RPMI8226 (cell line): ENCODE measurements at regions not wholly inside any gene's neighbourhood (a gene's known extent, or its start where the extent isn't known, plus 50 kb on each side); places are given as distances from the start of the nearest gene placed in this dataset.

ENCODE experiments used
- DNase-seq: peaks from one replicate; pipeline ENCODE4 v3.0.0-alpha.2; 2015

GRCh38 chr11:29296680-29297079, 720.1 kb downstream of the KCNA4 start:
- no peak for DNase-seq

GRCh38 chr11:29293825-29294224, 723.0 kb downstream of the KCNA4 start:
- DNase-seq: peak; percentile 9

DNA sequence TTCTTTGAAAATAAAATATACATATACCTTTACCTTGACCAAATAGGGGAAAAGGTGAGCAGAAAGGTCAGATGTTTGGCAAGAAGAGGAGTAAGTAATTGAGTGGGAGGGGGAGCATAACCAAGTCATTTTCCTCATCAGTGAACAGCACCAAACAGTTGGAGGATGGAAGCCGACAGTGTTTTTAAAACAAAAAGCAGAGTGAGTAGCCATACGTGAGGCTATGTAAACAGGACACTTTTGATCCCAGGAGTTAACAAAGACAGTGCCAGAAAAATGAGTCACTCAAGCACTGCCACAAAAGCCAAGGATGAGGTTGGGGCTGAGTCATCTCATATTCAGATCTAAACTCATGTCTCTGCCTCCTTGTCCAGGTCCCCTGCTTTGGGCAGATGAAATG, 734.7 kb downstream of the KCNA4 start:
- no peak for DNase-seq

DNA sequence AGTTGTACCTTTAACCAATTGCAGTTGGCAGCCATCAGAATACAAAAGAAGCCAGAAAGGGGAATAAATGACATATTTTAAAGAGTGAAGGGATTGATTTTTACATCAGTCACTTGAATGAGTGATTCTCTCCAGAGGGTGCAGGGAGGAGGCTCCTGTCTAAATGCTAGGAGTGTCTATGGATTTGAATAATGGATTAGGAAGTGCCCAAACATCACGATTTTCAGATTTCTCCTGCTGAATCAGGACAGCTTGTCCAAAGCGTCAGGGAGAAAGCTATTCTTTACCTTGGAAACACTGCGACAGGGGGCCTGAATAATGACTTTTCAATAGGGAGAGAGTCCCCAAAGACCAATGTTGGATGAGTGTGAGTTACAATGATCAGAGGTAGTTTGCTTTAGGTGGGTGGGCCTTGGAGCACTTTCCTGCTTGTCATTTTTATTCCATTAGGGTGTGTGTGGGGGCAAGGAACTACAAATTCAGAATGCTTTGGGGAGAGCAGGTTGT, 735.5 kb downstream of the KCNA4 start:
- no peak for DNase-seq

GRCh38 chr11:29280452-29280851, 736.4 kb downstream of the KCNA4 start:
- no peak for DNase-seq

DNA sequence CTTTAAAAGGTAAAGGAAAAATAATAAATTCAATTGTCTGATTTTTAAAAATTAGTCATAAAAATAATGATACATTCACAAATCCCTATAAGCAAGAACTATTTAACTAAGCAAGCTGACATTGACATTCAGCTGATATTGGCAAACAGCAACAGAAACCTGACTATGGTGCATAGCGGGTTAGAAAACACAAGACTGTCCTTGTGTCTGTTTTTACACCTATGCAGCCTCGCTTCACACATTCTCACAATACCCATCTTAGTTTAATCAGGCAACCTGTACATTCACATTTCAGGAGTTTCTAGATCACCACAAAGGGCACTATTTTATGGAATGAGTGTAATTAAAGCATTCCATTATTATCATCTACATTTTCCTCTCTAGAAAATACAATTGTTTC, 737.1 kb downstream of the KCNA4 start:
- no peak for DNase-seq

DNA sequence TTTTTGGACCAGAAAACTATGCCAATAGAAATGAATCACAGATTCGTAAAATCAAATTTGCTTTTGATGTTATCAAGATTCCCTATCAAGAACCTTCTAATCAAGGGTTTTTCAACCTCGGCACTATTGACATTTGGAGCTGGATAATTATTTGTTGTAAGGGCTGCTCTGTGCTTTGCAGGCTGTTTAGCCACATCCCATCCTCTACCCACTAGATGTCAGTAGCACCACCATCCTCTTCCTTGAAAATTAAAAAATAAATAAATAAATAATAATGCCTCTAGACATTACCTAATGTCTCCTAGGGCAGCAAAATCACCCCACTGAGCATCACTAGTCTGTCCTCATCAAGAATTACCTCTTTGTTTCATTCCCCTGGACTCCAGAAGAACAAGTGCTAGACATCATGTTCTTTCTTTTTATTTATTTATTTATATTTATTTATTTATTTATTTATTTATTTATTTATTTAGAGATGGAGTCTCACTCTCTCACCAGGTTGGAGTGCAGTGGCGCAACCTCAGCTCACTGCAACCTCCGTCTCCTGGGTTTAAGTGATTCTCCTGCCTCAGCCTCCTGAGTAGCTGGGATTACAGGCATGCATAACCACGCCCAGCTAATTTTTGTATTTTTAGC, 744.7 kb downstream of the KCNA4 start:
- DNase-seq: no peak

- no peak for DNase-seq
Measured at GRCh38 chr11:29271616-29272015, 745.2 kb downstream of the KCNA4 start.

- no peak for DNase-seq
Measured at GRCh38 chr11:29268733-29269132, 748.1 kb downstream of the KCNA4 start.

- DNase-seq: no peak
Measured at GRCh38 chr11:29265792-29266191, 751.0 kb downstream of the KCNA4 start.

- no peak for DNase-seq
Measured at GRCh38 chr11:29265381-29265780, 751.4 kb downstream of the KCNA4 start.

GRCh38 chr11:29263971-29264682, 752.7 kb downstream of the KCNA4 start:
- DNase-seq: no peak

DNA sequence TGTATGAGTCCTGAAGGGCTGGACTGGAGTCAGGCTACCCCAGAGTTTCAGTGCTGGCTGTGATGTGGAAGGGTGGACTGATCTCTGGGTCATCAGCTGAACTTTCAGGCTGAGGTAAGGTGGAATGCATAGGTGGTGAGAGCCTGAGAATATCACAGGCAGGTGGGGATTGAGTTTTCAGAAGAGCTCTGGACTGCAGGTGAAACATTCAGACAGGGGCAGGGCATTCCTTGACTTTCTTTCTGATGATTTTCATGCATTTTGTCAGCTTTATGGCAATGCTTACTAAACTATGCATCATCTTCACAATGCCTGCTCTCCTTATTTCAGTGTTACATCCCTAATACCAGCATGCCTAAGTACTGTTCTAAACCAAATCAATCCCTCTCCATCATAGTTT, 755.0 kb downstream of the KCNA4 start:
- no peak for DNase-seq

GRCh38 chr11:29260939-29261705, 755.7 kb downstream of the KCNA4 start:
- no peak for DNase-seq

GRCh38 chr11:29258411-29258810, 758.4 kb downstream of the KCNA4 start:
- DNase-seq: no peak

DNA sequence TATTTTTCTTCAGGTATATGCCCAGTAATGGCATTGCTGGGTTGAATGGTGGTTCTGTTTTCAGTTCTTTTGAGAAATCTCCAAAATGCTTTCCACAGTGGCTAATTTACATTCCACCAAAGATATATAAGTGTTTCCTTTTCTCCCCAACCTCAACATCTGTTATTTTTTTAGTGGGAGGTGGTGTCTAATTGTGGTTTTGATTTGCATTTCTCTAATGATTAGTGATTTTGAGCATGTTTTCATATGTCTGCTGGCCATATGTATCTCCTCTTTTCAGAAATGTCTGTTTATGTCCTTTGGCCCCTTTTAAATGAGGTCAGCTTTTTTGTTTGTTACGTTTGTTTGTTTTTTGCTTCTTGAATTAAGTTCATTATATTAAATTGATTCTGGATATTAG, 760.2 kb downstream of the KCNA4 start:
- no peak for DNase-seq

GRCh38 chr11:29255401-29255800, 761.4 kb downstream of the KCNA4 start:
- no peak for DNase-seq

GRCh38 chr11:29251738-29252137, 765.1 kb downstream of the KCNA4 start:
- DNase-seq: peak; percentile 6

GRCh38 chr11:29249713-29250112, 767.1 kb downstream of the KCNA4 start:
- no peak for DNase-seq

GRCh38 chr11:29244355-29244754, 772.5 kb downstream of the KCNA4 start:
- DNase-seq: no peak

DNA sequence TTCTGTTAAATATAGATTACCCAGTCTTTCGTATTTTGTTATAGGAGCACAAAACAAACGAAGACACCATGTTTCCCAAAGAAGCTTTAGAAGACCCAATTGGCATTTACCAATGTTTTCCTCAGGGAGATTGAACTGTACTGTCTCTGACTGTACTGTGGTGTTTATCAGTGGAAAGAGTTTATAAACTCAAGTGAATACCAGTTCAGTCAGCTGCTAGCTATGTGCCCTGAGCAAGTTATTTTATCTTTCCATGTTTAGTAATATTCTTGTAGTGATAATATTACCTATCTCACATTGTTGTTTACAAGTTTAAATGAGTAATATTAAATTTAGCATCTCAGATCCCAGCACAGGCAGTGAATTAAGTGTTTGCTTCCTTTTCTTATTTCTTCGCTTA, 773.2 kb downstream of the KCNA4 start:
- no peak for DNase-seq

DNA sequence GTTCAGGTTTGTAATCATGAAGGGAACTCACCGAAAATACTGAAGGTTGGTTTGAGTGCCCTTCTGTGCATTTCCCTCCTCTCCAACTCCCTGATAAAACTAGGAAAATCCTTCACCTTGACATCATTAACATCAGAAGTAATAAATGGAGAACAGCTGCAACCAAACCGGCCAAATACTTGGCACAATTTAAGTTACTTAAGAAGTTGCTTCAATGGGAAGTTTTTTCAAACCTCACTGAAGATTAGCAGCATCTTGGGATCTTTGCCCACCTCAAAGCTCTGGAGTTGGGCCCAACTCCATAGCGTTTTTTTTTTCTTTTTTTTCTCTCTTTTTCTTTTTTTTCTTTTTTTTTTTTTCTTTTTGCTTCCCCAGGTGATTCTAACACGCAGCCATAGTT, 784.8 kb downstream of the KCNA4 start:
- no peak for DNase-seq

DNA sequence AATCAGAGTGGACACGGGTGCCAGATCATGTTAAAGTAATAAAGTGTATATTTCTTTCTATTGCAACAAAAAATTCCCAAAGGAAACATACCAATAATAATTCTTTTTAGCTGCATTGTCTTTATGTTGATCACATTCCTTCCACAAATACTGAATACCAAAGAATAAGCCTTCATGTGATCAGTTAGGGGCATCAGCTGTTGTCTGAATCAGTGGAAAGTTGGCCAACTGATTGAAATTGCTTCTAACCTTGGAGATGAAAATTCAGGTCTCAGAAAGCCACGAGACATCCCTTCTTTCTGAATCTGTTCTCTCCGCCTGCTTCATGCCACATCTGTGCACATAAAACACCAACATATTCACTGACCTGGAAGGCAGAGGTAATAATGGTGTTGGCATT, 785.2 kb downstream of the KCNA4 start:
- no peak for DNase-seq

GRCh38 chr11:29227811-29228210, 789.0 kb downstream of the KCNA4 start:
- DNase-seq: no peak
